ENCODE measurements at regions not wholly inside any gene's neighbourhood (a gene's known extent, or its start where the extent isn't known, plus 50 kb on each side); places are given as distances from the start of the nearest gene placed in this dataset.

- Histone ChIP-seq H3K9me1 (ENCODE audit: control insufficient read depth, extremely low read depth, insufficient read depth, low read length) (no peaks in the 10 kb centered on the region), H2AFZ (ENCODE audit: control insufficient read depth, low read length) (no peak overlapping the region), H3K9ac (ENCODE audit: control insufficient read depth, extremely low read depth, insufficient read depth, low read length) (no peak overlapping the region), H3K4me3 (ENCODE audit: control insufficient read depth in 2 of 3, extremely low read depth in 1 of 3, insufficient read depth in 2 of 3, low read depth in 1 of 3, low read length in 3 of 3) (no peak overlapping the region), H3K4me2 (ENCODE audit: control insufficient read depth, extremely low read depth, insufficient read depth, low read depth, low read length) (no peak overlapping the region), H3K36me3 (ENCODE audit: control insufficient read depth in 2 of 2, extremely low read depth in 1 of 2, insufficient read depth in 2 of 2, low read length in 2 of 2) (no peaks in the 10 kb centered on the region), H3K79me2 (ENCODE audit: control insufficient read depth, insufficient read depth, low read length) (no peaks in the 10 kb centered on the region), H3K9me3 (ENCODE audit: control insufficient read depth, low read depth, low read length) (no peaks in the 10 kb centered on the region), H3K4me1 (ENCODE audit: control insufficient read depth, extremely low read depth, insufficient read depth, low read length) (no peaks in the 10 kb centered on the region), H3K27ac (ENCODE audit: control insufficient read depth, insufficient read depth, low read length) (no peak overlapping the region), H3K27me3 (ENCODE audit: control insufficient read depth, extremely low read depth, insufficient read depth, low read length) (no peaks in the 10 kb centered on the region), H4K20me1 (ENCODE audit: control insufficient read depth, extremely low read depth, insufficient read depth, low read length) (no peaks in the 10 kb centered on the region)
- FAIRE-seq: no peak
- no peak for TF ChIP-seq EZH2 (IDR thresholded peaks at IDR 0.05; ENCODE audit: low read length)
- TF ChIP-seq, protein P1, sequence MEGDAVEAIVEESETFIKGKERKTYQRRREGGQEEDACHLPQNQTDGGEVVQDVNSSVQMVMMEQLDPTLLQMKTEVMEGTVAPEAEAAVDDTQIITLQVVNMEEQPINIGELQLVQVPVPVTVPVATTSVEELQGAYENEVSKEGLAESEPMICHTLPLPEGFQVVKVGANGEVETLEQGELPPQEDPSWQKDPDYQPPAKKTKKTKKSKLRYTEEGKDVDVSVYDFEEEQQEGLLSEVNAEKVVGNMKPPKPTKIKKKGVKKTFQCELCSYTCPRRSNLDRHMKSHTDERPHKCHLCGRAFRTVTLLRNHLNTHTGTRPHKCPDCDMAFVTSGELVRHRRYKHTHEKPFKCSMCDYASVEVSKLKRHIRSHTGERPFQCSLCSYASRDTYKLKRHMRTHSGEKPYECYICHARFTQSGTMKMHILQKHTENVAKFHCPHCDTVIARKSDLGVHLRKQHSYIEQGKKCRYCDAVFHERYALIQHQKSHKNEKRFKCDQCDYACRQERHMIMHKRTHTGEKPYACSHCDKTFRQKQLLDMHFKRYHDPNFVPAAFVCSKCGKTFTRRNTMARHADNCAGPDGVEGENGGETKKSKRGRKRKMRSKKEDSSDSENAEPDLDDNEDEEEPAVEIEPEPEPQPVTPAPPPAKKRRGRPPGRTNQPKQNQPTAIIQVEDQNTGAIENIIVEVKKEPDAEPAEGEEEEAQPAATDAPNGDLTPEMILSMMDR (optimal IDR thresholded peaks at IDR 0.05 in 1 of 3, IDR thresholded peaks at IDR 0.05 in 1 of 3, conservative IDR thresholded peaks at IDR 0.05 in 1 of 3; ENCODE audit: extremely low read depth in 1 of 3, insufficient read depth in 2 of 3, low read length in 3 of 3): peak; percentile 23 to 66 (median 63)
- no peak for DNase-seq (ENCODE audit: low read depth, low spot score)
- dilution Hi-C loops (cut with MboI; ENCODE audit: extremely low pct_ligation_motif_present, low sequenced_read_pairs): no loop called here
These were observed 196.0 kb upstream of the DCAF8L1 start for GRCh38 chrX:28177202-28177601.

DNA sequence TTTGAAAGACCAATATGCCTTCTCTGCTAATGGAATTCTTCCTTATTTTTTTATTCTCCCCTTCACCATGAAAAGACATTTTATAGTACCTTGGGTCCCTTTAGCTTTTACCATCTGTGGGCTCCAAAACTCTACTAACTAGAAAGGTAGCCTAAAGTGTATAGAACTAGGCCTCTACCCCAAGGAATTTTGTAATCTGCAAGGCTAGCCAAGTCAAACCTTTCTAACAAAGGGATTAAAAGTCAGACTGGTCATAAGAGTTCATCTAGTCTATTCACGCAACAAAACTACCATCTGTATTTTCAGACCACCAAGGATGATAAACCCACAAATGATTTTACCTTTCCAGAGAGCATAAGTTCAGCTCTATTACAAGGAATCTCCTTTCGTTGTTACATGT is 189.5 kb upstream of the DCAF8L1 start:
- H3K79me2 ChIP-seq (ENCODE audit: control insufficient read depth, insufficient read depth, low read length): no peaks in the 10 kb centered on the region
- no peak for DNase-seq (ENCODE audit: low read depth, low spot score)
- no peak overlapping the region for H3K9ac ChIP-seq (ENCODE audit: control insufficient read depth, extremely low read depth, insufficient read depth, low read length)
- no peaks in the 10 kb centered on the region for H3K9me3 ChIP-seq (ENCODE audit: control insufficient read depth, low read depth, low read length)
- no peak for TF ChIP-seq EZH2 (IDR thresholded peaks at IDR 0.05; ENCODE audit: low read length)
- TF ChIP-seq, protein P1 (optimal IDR thresholded peaks at IDR 0.05 in 1 of 3, IDR thresholded peaks at IDR 0.05 in 1 of 3, conservative IDR thresholded peaks at IDR 0.05 in 1 of 3; ENCODE audit: extremely low read depth in 1 of 3, insufficient read depth in 2 of 3, low read length in 3 of 3): no peak
- no peaks in the 10 kb centered on the region for H3K36me3 ChIP-seq (ENCODE audit: control insufficient read depth in 2 of 2, extremely low read depth in 1 of 2, insufficient read depth in 2 of 2, low read length in 2 of 2)
- no peaks in the 10 kb centered on the region for H4K20me1 ChIP-seq (ENCODE audit: control insufficient read depth, extremely low read depth, insufficient read depth, low read length)
- H3K27ac ChIP-seq (ENCODE audit: control insufficient read depth, insufficient read depth, low read length): no peak overlapping the region
- no peak for FAIRE-seq
- no peak overlapping the region for H3K4me3 ChIP-seq (ENCODE audit: control insufficient read depth in 2 of 3, extremely low read depth in 1 of 3, insufficient read depth in 2 of 3, low read depth in 1 of 3, low read length in 3 of 3)
- dilution Hi-C loops (cut with MboI; ENCODE audit: extremely low pct_ligation_motif_present, low sequenced_read_pairs): no loop called here
- H3K4me2 ChIP-seq (ENCODE audit: control insufficient read depth, extremely low read depth, insufficient read depth, low read depth, low read length): no peak overlapping the region
- H3K9me1 ChIP-seq (ENCODE audit: control insufficient read depth, extremely low read depth, insufficient read depth, low read length): no peaks in the 10 kb centered on the region
- H3K27me3 ChIP-seq (ENCODE audit: control insufficient read depth, extremely low read depth, insufficient read depth, low read length): no peaks in the 10 kb centered on the region
- no peak overlapping the region for H2AFZ ChIP-seq (ENCODE audit: control insufficient read depth, low read length)
- H3K4me1 ChIP-seq (ENCODE audit: control insufficient read depth, extremely low read depth, insufficient read depth, low read length): no peaks in the 10 kb centered on the region

All from keratinocyte (primary cell).